WTC11 (cell line): ENCODE measurements at regions not wholly inside any gene's neighbourhood (a gene's known extent, or its start where the extent isn't known, plus 50 kb on each side); places are given as distances from the start of the nearest gene placed in this dataset.
A peak's percentile ranks its signal among the peaks of the same experiment; 100 is the strongest.

Source experiments
- ATAC-seq: fragments of 200-7000 bp; cut with Tn5 transposase; 2 replicates; pipeline ENCODE4 v1.10.0; 2021; ENCODE audit warnings: mild to moderate bottlenecking, moderate library complexity
- CTCF ChIA-PET: fragments of 300-600 bp; sonication (Branson Sonifier 250); formaldehyde crosslinking; loops from one replicate; lab custom pipeline; 2021; ENCODE audit warnings: antibody characterized with exemption; lab: Charles Lee
- POLR2A ChIA-PET: fragments of 350-600 bp; sonication (Branson Sonifier 250); formaldehyde crosslinking; loops from one replicate; lab custom pipeline; 2021; ENCODE audit warnings: antibody characterized with exemption; lab: Charles Lee
- DNase-seq: peaks from one replicate; pipeline ENCODE4 v3.0.0; 2021; ENCODE audit warnings: low spot score
- H3K27ac Mint-ChIP-seq: 2 replicates; pipeline ENCODE4 v1.8.0; 2021; ENCODE audit warnings: mixed read lengths
- H3K27me3 Mint-ChIP-seq: 2 replicates; pipeline ENCODE4 v1.8.0; 2021; ENCODE audit warnings: low read depth, mild to moderate bottlenecking, moderate library complexity, mixed read lengths
- H3K36me3 Mint-ChIP-seq: 2 replicates; pipeline ENCODE4 v1.8.0; 2021; ENCODE audit warnings: mixed read lengths
- H3K4me1 Mint-ChIP-seq: 2 replicates; pipeline ENCODE4 v1.8.0; 2022; ENCODE audit warnings: mixed read lengths
- H3K4me3 Mint-ChIP-seq: 2 replicates; pipeline ENCODE4 v1.8.0; 2021; ENCODE audit warnings: mild to moderate bottlenecking, moderate library complexity, mixed read lengths
- H3K9me3 Mint-ChIP-seq: 2 replicates; pipeline ENCODE4 v1.8.0; 2021; ENCODE audit warnings: mixed read lengths
- ATF1 ChIP-seq: sonication (generic); formaldehyde crosslinking; IDR thresholded peaks from 2 replicates; pipeline ENCODE4 v1.8.1; 2023; ENCODE audit warnings: mild to moderate bottlenecking, moderate library complexity, missing genetic modification reagents
- CTCF ChIP-seq: fragments of 200-600 bp; IDR thresholded peaks from 2 replicates; pipeline ENCODE4 v1.8.0; 2022; ENCODE audit warnings: antibody characterized with exemption
- E2F5 ChIP-seq: sonication (generic); formaldehyde crosslinking; IDR thresholded peaks from 2 replicates; pipeline ENCODE4 v1.8.1; 2022; ENCODE audit warnings: mild to moderate bottlenecking, moderate library complexity, missing genetic modification reagents
- EMX1 ChIP-seq: fragments of 250-450 bp; sonication (Bioruptor Pico); IDR thresholded peaks from 2 replicates; pipeline ENCODE4 v1.8.0; 2021; ENCODE audit warnings: mild to moderate bottlenecking
- ERG ChIP-seq: fragments of 250-450 bp; sonication (Bioruptor Pico); IDR thresholded peaks from 2 replicates; pipeline ENCODE4 v1.8.0; 2021; ENCODE audit warnings: mild to moderate bottlenecking
- ESRRA ChIP-seq: sonication (generic); formaldehyde crosslinking; IDR thresholded peaks from 2 replicates; pipeline ENCODE4 v1.8.1; 2022; ENCODE audit warnings: mild to moderate bottlenecking, missing genetic modification reagents, borderline replicate concordance
- GRHL2 ChIP-seq: fragments of 250-450 bp; sonication (Bioruptor Pico); IDR thresholded peaks from 2 replicates; pipeline ENCODE4 v1.8.0; 2022; ENCODE audit warnings: mild to moderate bottlenecking, moderate library complexity; ENCODE audit not compliant: insufficient replicate concordance, severe bottlenecking
- GTF2I ChIP-seq: fragments of 250-450 bp; sonication (Bioruptor Pico); conservative IDR thresholded peaks from 2 replicates; pipeline ENCODE4 v1.4.0; 2021; ENCODE audit warnings: mild to moderate bottlenecking
- MAX ChIP-seq: sonication (generic); formaldehyde crosslinking; IDR thresholded peaks from 2 replicates; pipeline ENCODE4 v1.8.0; 2022; ENCODE audit warnings: mild to moderate bottlenecking, missing genetic modification reagents
- MYBL2 ChIP-seq: sonication (generic); formaldehyde crosslinking; IDR thresholded peaks from 2 replicates; pipeline ENCODE4 v1.8.1; 2023; ENCODE audit warnings: mild to moderate bottlenecking, moderate library complexity, missing genetic modification reagents
- NFATC4 ChIP-seq: fragments of 250-450 bp; sonication (Bioruptor Pico); IDR thresholded peaks from 2 replicates; pipeline ENCODE4 v1.9.0; 2021; ENCODE audit warnings: mild to moderate bottlenecking
- NR1H2 ChIP-seq: sonication (generic); formaldehyde crosslinking; IDR thresholded peaks from 2 replicates; pipeline ENCODE4 v1.9.0; 2021; ENCODE audit warnings: mild to moderate bottlenecking, moderate library complexity, missing genetic modification reagents
- PRRX2 ChIP-seq: fragments of 250-450 bp; sonication (Bioruptor Pico); IDR thresholded peaks from 2 replicates; pipeline ENCODE4 v1.8.0; 2021; ENCODE audit warnings: mild to moderate bottlenecking
- RORB ChIP-seq: fragments of 250-450 bp; sonication (Bioruptor Pico); IDR thresholded peaks from 2 replicates; pipeline ENCODE4 v1.9.0; 2021; ENCODE audit warnings: mild to moderate bottlenecking
- SOX15 ChIP-seq: fragments of 250-450 bp; sonication (Bioruptor Pico); IDR thresholded peaks from 2 replicates; pipeline ENCODE4 v1.9.0; 2021; ENCODE audit warnings: mild to moderate bottlenecking
- TEAD1 ChIP-seq: sonication (generic); formaldehyde crosslinking; IDR thresholded peaks from 2 replicates; pipeline ENCODE4 v1.8.0; 2022; ENCODE audit warnings: mild to moderate bottlenecking, missing genetic modification reagents
- USF2 ChIP-seq: sonication (generic); formaldehyde crosslinking; IDR thresholded peaks from 2 replicates; pipeline ENCODE4 v1.8.1; 2023; ENCODE audit warnings: mild to moderate bottlenecking, missing genetic modification reagents, moderate library complexity
- ZNF416 ChIP-seq: fragments of 250-450 bp; sonication (Bioruptor Pico); IDR thresholded peaks from 2 replicates; pipeline ENCODE4 v1.9.0; 2021; ENCODE audit warnings: mild to moderate bottlenecking, inconsistent platforms
- ZSCAN18 ChIP-seq: fragments of 250-450 bp; sonication (Bioruptor Pico); IDR thresholded peaks from 2 replicates; pipeline ENCODE4 v2.1.2; 2022; ENCODE audit warnings: mild to moderate bottlenecking, moderate library complexity

- CTCF ChIA-PET = no interaction called here
- no peak for ATAC-seq
- H3K27me3 Mint-ChIP-seq = no peaks in the 10 kb centered on the region
- H3K4me1 Mint-ChIP-seq = peaks cover 18% of the 10 kb centered on the region
- H3K36me3 Mint-ChIP-seq = peaks cover 15% of the 10 kb centered on the region
- TF ChIP-seq PRRX2 = no peak
- no peak for TF ChIP-seq MYBL2 (CRISPR knock-in tag)
- no peak for TF ChIP-seq E2F5 (CRISPR knock-in tag)
- TF ChIP-seq SOX15 (CRISPR knock-in tag) = no peak
- TF ChIP-seq ATF1 (CRISPR knock-in tag) = no peak
- TF ChIP-seq CTCF = no peak
- TF ChIP-seq, all 79 proteins: peak for 0
- H3K4me3 Mint-ChIP-seq = no peak overlapping the region
- no peak overlapping the region for H3K27ac Mint-ChIP-seq
- DNase-seq = no peak
- POLR2A ChIA-PET = no interaction called here
- peaks cover 14% of the 10 kb centered on the region for H3K9me3 Mint-ChIP-seq
These were observed 96.2 kb downstream of the MAIP1 start for GRCh38 chr2:200051611-200051945.

GRCh38 chr2:200052627-200053026 is 97.2 kb downstream of the MAIP1 start:
- ATAC-seq (no peak), DNase-seq (no peak)
- peaks cover 14% of the 10 kb centered on the region for H3K9me3 Mint-ChIP-seq
- peaks cover 20% of the 10 kb centered on the region for H3K36me3 Mint-ChIP-seq
- H3K27ac Mint-ChIP-seq = no peak overlapping the region
- TF ChIP-seq TEAD1 (CRISPR knock-in tag) (no peak), GTF2I (CRISPR knock-in tag) (no peak), CTCF (no peak), RORB (CRISPR knock-in tag) (no peak), ZNF416 (CRISPR knock-in tag) (no peak)
- no peak overlapping the region for H3K4me3 Mint-ChIP-seq
- H3K4me1 Mint-ChIP-seq = peaks cover 27% of the 10 kb centered on the region
- ChIA-PET POLR2A (no interaction called here), CTCF (no interaction called here)
- no peaks in the 10 kb centered on the region for H3K27me3 Mint-ChIP-seq

GRCh38 chr2:200054681-200055468 is 99.5 kb downstream of the MAIP1 start:
- ATAC-seq = peak; percentile 97
- peaks cover 29% of the 10 kb centered on the region for H3K4me1 Mint-ChIP-seq
- H3K27me3 Mint-ChIP-seq = no peaks in the 10 kb centered on the region
- H3K4me3 Mint-ChIP-seq = no peak overlapping the region
- peak overlapping the region; percentile 50; the same call in 1 of the 2 replicates for H3K27ac Mint-ChIP-seq
- peaks cover 34% of the 10 kb centered on the region for H3K36me3 Mint-ChIP-seq
- CTCF ChIA-PET = interaction anchor here (0.6 to 3.2 kb wide), 13 partner anchors 15 to 455 kb away, joined by 3 to 13 read pairs (median 3); partner anchors contain the start of genes KCTD18 and SPATS2L
- POLR2A ChIA-PET = no interaction called here
- peaks cover 30% of the 10 kb centered on the region for H3K9me3 Mint-ChIP-seq
- peak; percentile 83 for DNase-seq
- TF ChIP-seq NR1H2 (CRISPR knock-in tag) (no peak), MAX (CRISPR knock-in tag) (peak; percentile 56; the same call in 1 of the 2 replicates), USF2 (CRISPR knock-in tag) (0 out of 2 replicates have a peak, but pooled peaks have one; percentile 8), ERG (CRISPR knock-in tag) (peak; percentile 50; the same call in 1 of the 2 replicates), GRHL2 (CRISPR knock-in tag) (no peak), NFATC4 (CRISPR knock-in tag) (no peak), ZSCAN18 (CRISPR knock-in tag) (peak; percentile 77; the same call in 1 of the 2 replicates), PRRX2 (peak; percentile 83; the same call in 1 of the 2 replicates), TEAD1 (CRISPR knock-in tag) (peak; percentile 53; the same call in 1 of the 2 replicates), EMX1 (CRISPR knock-in tag) (peak; percentile 80; the same call in 1 of the 2 replicates), ESRRA (CRISPR knock-in tag) (peak; percentile 59; the same call in 1 of the 2 replicates), CTCF (peak; percentile 28; the same call in 1 of the 2 replicates)
